Left lung (tissue), 4 donors: ENCODE measurements at regions not wholly inside any gene's neighbourhood (a gene's known extent, or its start where the extent isn't known, plus 50 kb on each side); places are given as distances from the start of the nearest gene placed in this dataset.

Experiments
- ATAC-seq: fragments of 200-7000 bp; cut with Tn5 transposase; one replicate; pipeline ENCODE4 v1.9.1; 2020; ENCODE audit warnings: moderate library complexity
- DNase-seq, 4 donors: peaks; one replicate each; pipeline ENCODE4 v3.0.0-alpha.2; 2013 to 2020
- H3K27ac ChIP-seq, 2 donors: fragments of 200-600 bp; sonication (generic) in 1 of 2; one replicate each; pipeline versions ENCODE4 v1.5.0 to v1.8.0; 2020 to 2021
- H3K27me3 ChIP-seq, 2 donors: fragments of 200-600 bp; sonication (generic) in 1 of 2; one replicate each; pipeline versions ENCODE4 v1.5.0 to v1.8.0; 2020 to 2021
- H3K36me3 ChIP-seq, 2 donors: fragments of 200-600 bp; sonication (generic) in 1 of 2; one replicate each; pipeline versions ENCODE4 v1.5.0 to v1.8.0; 2020 to 2021
- H3K4me1 ChIP-seq, 2 donors: fragments of 200-600 bp; one replicate each; pipeline ENCODE4 v1.8.0; 2021
- H3K4me3 ChIP-seq, 2 donors: fragments of 200-600 bp; sonication (generic) in 1 of 2; one replicate each; pipeline versions ENCODE4 v1.5.0 to v1.8.0; 2020 to 2021; ENCODE audit warnings: mild to moderate bottlenecking in 1 of 2
- H3K9me3 ChIP-seq, 2 donors: fragments of 200-600 bp; sonication (generic) in 1 of 2; one replicate each; pipeline versions ENCODE4 v1.5.0 to v1.8.0; 2020 to 2021
- intact Hi-C, 2 donors: fragments of 100-400 bp; cut with DNase I; formaldehyde crosslinking; loops; one replicate each; pipeline versions ENCODE4 v1.11.2 to v1.14.2; 2022
- TF ChIP-seq, protein P1 (sequence below), 2 donors: fragments of 200-600 bp; sonication (generic) in 1 of 2; IDR thresholded peaks; one replicate each; pipeline versions ENCODE4 v1.5.0 to v1.8.0; 2021; ENCODE audit warnings: antibody characterized with exemption in 2 of 2
- donor health status: DM: no; HTN: yes; CAD: no.
- donor health status: DM: no; HTN: no; CAD: no.

DNA sequence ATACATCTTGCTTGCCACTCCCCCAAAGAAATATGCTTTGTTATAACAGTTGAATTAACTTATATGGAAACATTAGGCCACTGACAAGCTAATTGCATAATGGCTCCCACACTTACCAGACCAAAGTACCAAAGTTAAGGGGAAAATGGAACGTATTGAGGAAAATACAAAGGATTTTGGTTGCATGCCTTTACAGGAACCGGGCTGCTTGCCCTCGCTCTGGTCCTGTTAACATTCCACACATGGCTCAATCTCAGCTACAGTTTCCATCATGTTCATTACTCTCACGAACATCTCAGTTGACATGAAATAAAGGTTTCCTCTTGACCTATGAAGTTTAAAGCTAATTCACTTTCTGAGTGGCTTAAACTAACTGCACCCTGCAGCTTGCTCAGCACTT lies 220.7 kb upstream of the RXFP2 start:
- intact Hi-C loops, result no loop called here
- Histone ChIP-seq H3K4me3 (no peak overlapping the region), H3K36me3 (no peaks in the 10 kb centered on the region), H3K27me3 (no peaks in the 10 kb centered on the region), H3K9me3 (no peaks in the 10 kb centered on the region), H3K27ac (no peak overlapping the region), H3K4me1 (no peaks in the 10 kb centered on the region)
- ATAC-seq, result no peak
- DNase-seq, result no peak
- TF ChIP-seq, protein P1, sequence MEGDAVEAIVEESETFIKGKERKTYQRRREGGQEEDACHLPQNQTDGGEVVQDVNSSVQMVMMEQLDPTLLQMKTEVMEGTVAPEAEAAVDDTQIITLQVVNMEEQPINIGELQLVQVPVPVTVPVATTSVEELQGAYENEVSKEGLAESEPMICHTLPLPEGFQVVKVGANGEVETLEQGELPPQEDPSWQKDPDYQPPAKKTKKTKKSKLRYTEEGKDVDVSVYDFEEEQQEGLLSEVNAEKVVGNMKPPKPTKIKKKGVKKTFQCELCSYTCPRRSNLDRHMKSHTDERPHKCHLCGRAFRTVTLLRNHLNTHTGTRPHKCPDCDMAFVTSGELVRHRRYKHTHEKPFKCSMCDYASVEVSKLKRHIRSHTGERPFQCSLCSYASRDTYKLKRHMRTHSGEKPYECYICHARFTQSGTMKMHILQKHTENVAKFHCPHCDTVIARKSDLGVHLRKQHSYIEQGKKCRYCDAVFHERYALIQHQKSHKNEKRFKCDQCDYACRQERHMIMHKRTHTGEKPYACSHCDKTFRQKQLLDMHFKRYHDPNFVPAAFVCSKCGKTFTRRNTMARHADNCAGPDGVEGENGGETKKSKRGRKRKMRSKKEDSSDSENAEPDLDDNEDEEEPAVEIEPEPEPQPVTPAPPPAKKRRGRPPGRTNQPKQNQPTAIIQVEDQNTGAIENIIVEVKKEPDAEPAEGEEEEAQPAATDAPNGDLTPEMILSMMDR (IDR thresholded peaks at IDR 0.05), result no peak

DNA sequence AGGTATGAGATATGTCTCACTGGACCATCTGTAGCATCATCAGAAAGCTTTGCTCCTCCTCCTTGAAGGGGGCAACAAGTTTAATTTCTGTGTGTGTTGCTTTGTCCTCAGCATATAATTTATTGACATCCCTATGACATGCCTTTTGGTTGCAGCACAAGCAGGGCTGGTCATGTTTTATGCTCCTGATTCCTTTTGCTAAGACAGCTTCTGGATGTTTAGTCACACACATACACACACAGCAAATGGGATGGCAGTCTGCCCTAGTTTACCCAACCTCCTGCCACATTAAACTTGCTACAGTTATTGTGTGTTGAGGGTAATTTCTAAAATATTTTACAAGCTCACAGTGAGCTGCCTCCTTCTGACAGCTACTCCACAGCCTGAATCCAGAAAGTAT lies 217.9 kb upstream of the RXFP2 start:
- ATAC-seq (no peak), DNase-seq (no peak)
- peaks cover 0 to 2% of the 10 kb centered on the region in 2 donors for H3K9me3 ChIP-seq
- intact Hi-C loops, result no loop called here
- no peaks in the 10 kb centered on the region for H3K36me3 ChIP-seq
- H3K27me3 ChIP-seq, result no peaks in the 10 kb centered on the region
- no peak overlapping the region for H3K27ac ChIP-seq
- TF ChIP-seq, protein P1 (IDR thresholded peaks at IDR 0.05), result no peak
- H3K4me3 ChIP-seq, result no peak overlapping the region
- H3K4me1 ChIP-seq, result no peaks in the 10 kb centered on the region

DNA sequence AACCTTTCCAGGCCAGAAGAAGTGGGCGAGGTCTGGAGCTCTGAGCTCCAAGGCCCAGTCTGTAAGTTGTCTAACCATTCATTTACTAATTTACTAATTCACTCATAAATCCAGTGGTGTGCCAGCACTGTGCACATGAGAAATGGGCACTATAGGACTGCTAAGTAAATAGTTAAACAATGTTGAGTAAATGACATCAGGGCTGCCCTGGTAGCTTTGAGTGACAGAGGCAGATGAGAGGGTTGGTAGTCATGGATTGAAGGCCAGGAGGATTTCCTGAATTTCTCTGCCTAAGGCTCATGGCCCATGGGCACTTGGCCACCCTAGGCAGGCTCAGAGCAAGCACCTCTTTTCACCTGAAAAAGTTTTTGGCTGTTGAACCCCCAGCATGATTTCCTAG lies 216.9 kb upstream of the RXFP2 start:
- no peaks in the 10 kb centered on the region for H3K36me3 ChIP-seq
- no peak for DNase-seq

DNA sequence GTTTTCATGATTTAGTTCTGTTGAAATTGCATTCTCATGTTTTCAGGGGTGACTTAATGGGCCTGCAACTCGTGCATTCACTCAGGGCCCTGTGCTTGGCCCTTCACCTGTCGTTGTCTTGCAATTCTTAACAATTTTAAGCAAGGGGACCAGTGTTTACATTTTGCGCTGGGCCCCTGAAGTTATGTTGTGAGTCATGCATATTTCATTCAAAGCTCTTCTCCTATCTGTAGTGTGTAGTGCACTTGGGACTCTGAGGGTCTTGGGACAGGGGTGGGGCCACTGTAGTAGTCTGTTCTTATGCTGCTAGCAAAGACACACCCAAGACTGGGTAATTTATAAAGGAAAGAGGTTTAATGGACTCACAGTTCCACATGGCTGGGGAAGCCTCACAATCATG lies 211.2 kb upstream of the RXFP2 start:
- no peak overlapping the region for H3K27ac ChIP-seq
- H3K4me1 ChIP-seq, result no peaks in the 10 kb centered on the region
- H3K9me3 ChIP-seq, result peaks cover 0 to 2% of the 10 kb centered on the region in 2 donors
- ATAC-seq (peak; percentile 45), DNase-seq (no peak)
- H3K27me3 ChIP-seq, result no peaks in the 10 kb centered on the region
- intact Hi-C loops, result no loop called here
- H3K4me3 ChIP-seq, result no peak overlapping the region
- TF ChIP-seq, protein P1 (IDR thresholded peaks at IDR 0.05), result no peak
- no peaks in the 10 kb centered on the region for H3K36me3 ChIP-seq

More for the DNA sequence above, 216.9 kb upstream of the RXFP2 start:
- Histone ChIP-seq H3K27me3 (no peaks in the 10 kb centered on the region), H3K27ac (no peak overlapping the region), H3K9me3 (peaks cover 0 to 2% of the 10 kb centered on the region in 2 donors), H3K4me3 (no peak overlapping the region), H3K4me1 (no peaks in the 10 kb centered on the region)
- intact Hi-C loops, result no loop called here
- TF ChIP-seq, protein P1 (IDR thresholded peaks at IDR 0.05), result no peak
- ATAC-seq, result no peak

DNA sequence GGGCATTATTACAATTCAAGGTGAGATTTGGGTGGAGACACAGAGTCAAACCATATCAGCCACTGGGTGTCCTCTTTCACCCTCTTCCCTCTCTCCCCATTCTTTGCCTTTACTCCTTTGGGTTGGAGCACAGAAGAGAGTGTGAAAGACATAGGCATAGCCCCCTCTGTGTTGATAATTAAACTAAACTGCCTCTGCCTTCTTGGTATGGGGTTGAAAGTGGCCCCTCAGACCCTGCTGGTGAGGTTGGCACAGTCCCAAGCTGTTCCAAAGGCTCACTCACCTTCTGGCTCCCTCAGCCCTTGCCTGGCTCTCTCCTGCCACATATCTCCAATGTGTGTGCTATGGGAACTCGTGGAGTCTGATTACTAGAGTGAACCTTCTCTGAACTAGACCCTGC lies 210.6 kb upstream of the RXFP2 start:
- no peak for DNase-seq
- TF ChIP-seq, protein P1 (IDR thresholded peaks at IDR 0.05), result no peak
- intact Hi-C loops, result no loop called here
- Histone ChIP-seq H3K27ac (no peak overlapping the region), H3K4me1 (no peaks in the 10 kb centered on the region), H3K4me3 (no peak overlapping the region), H3K27me3 (no peaks in the 10 kb centered on the region), H3K9me3 (peaks cover 0 to 2% of the 10 kb centered on the region in 2 donors), H3K36me3 (no peaks in the 10 kb centered on the region)
- no peak for ATAC-seq
